ENCODE measurements at regions not wholly inside any gene's neighbourhood (a gene's known extent, or its start where the extent isn't known, plus 50 kb on each side); places are given as distances from the start of the nearest gene placed in this dataset.

- DNase-seq (ENCODE audit: low read depth in 2 of 3, low spot score in 2 of 3): peak in 1 of 3 donors; percentile 19
These were observed 56.3 kb upstream of the SLC22A11 start for GRCh38 chr11:64499261-64500004.

GRCh38 chr11:64500176-64501013 lies 55.3 kb upstream of the SLC22A11 start:
- no peak for DNase-seq (ENCODE audit: low read depth in 2 of 3, low spot score in 2 of 3)

- DNase-seq (ENCODE audit: low read depth in 2 of 3, low spot score in 2 of 3): no peak
These were observed 54.0 kb upstream of the SLC22A11 start for GRCh38 chr11:64501500-64502427.

- no peak for DNase-seq (ENCODE audit: low read depth in 2 of 3, low spot score in 2 of 3)
These were observed 53.1 kb upstream of the SLC22A11 start for GRCh38 chr11:64502634-64503033.

GRCh38 chr11:64503186-64503753 lies 52.5 kb upstream of the SLC22A11 start:
- DNase-seq (ENCODE audit: low read depth in 2 of 3, low spot score in 2 of 3): no peak

GRCh38 chr11:64504999-64505398 lies 50.7 kb upstream of the SLC22A11 start:
- DNase-seq (ENCODE audit: low read depth in 2 of 3, low spot score in 2 of 3): no peak

All from hematopoietic multipotent progenitor cell (in vitro differentiated cells).